Thymus (tissue), 11 donors: ENCODE measurements at regions not wholly inside any gene's neighbourhood (a gene's known extent, or its start where the extent isn't known, plus 50 kb on each side); places are given as distances from the start of the nearest gene placed in this dataset.

Experiments used
- DNase-seq, 9 donors: peaks; one replicate each; pipeline ENCODE4 v3.0.0-alpha.2; 2013; ENCODE audit warnings: low spot score in 9 of 9, low read depth in 6 of 9, missing footprints in 1 of 9
- H3K27ac ChIP-seq, 2 donors: one replicate each; pipeline ENCODE4 v1.5.1; 2013; ENCODE audit warnings: control low read depth in 1 of 2, low read depth in 1 of 2, low read length in 1 of 2, mild to moderate bottlenecking in 1 of 2, moderate library complexity in 1 of 2
- H3K27me3 ChIP-seq, 2 donors: one replicate each; pipeline ENCODE4 v1.5.1; 2013; ENCODE audit warnings: low read length in 1 of 2; ENCODE audit not compliant: control insufficient read depth in 2 of 2, insufficient read depth in 1 of 2
- H3K36me3 ChIP-seq, 2 donors: one replicate each; pipeline ENCODE4 v1.5.1; 2013; ENCODE audit warnings: low read length in 1 of 2, mild to moderate bottlenecking in 1 of 2, moderate library complexity in 1 of 2; ENCODE audit not compliant: control insufficient read depth in 2 of 2, insufficient read depth in 2 of 2
- H3K4me1 ChIP-seq, 2 donors: one replicate each; pipeline ENCODE4 v1.5.1; 2013; ENCODE audit warnings: low read length in 2 of 2; ENCODE audit not compliant: control insufficient read depth in 2 of 2, insufficient read depth in 2 of 2
- H3K4me3 ChIP-seq, 2 donors: one replicate each; pipeline ENCODE4 v1.5.1; 2013; ENCODE audit warnings: low read length in 2 of 2, control low read depth in 1 of 2, mild to moderate bottlenecking in 1 of 2
- H3K9me3 ChIP-seq, 2 donors: one replicate each; pipeline ENCODE4 v1.5.1; 2013; ENCODE audit warnings: low read length in 1 of 2, mild to moderate bottlenecking in 1 of 2; ENCODE audit not compliant: control insufficient read depth in 2 of 2, insufficient read depth in 1 of 2
- WGBS: extraction: QIAGEN DNeasy Blood & Tissue Kit; methylation state at CpG from one replicate; pipeline ENCODE4 v1.1.7; 2013; 5-methylcytosine and 5-hydroxymethylcytosine counted together
- donor health status: healthy.

GRCh38 chr18:34280000-34280399, 55.3 kb upstream of the NOL4 start:
- H3K4me3 ChIP-seq, result no peak overlapping the region
- 92% methylated on average over 1 of the region's 1 CpG for WGBS
- no peaks in the 10 kb centered on the region for H3K27me3 ChIP-seq
- no peaks in the 10 kb centered on the region for H3K36me3 ChIP-seq
- DNase-seq, result no peak
- H3K27ac ChIP-seq, result no peak overlapping the region
- no peaks in the 10 kb centered on the region for H3K9me3 ChIP-seq
- H3K4me1 ChIP-seq, result no peaks in the 10 kb centered on the region

DNA sequence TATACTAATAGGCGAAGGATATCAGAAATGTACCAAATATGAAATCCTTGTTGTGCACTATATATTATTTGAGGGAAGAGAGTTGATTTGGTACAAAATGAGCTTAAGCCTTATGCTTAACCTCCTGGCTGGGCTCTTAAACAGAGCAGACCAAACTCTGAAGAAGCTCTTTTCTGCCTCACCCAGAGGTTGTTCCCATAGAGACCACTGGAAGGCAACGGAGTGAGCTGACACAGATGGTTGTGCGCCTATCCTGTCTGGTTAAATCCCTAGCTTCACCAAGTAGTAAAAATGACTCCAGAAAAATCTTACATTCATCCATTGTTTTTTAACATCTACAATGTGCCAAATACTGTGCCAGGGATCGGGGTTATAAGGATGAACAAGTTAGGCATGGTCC, 55.9 kb upstream of the NOL4 start:
- H3K4me3 ChIP-seq, result no peak overlapping the region
- no peak for DNase-seq
- no peak overlapping the region for H3K27ac ChIP-seq
- no peaks in the 10 kb centered on the region for H3K27me3 ChIP-seq
- no peaks in the 10 kb centered on the region for H3K4me1 ChIP-seq
- no peaks in the 10 kb centered on the region for H3K9me3 ChIP-seq
- H3K36me3 ChIP-seq, result no peaks in the 10 kb centered on the region
- WGBS, result 88% methylated on average over 4 of the region's 4 CpGs

GRCh38 chr18:34281290-34281689, 56.6 kb upstream of the NOL4 start:
- WGBS, result 68% methylated on average over 2 of the region's 2 CpGs
- no peaks in the 10 kb centered on the region for H3K9me3 ChIP-seq
- no peaks in the 10 kb centered on the region for H3K36me3 ChIP-seq
- H3K27me3 ChIP-seq, result no peaks in the 10 kb centered on the region
- no peak overlapping the region for H3K27ac ChIP-seq
- no peaks in the 10 kb centered on the region for H3K4me1 ChIP-seq
- H3K4me3 ChIP-seq, result no peak overlapping the region
- no peak for DNase-seq

GRCh38 chr18:34281722-34282121, 57.0 kb upstream of the NOL4 start:
- no peaks in the 10 kb centered on the region for H3K9me3 ChIP-seq
- H3K27ac ChIP-seq, result no peak overlapping the region
- DNase-seq, result no peak
- no peaks in the 10 kb centered on the region for H3K36me3 ChIP-seq
- no peaks in the 10 kb centered on the region for H3K4me1 ChIP-seq
- 81% methylated on average over 3 of the region's 3 CpGs for WGBS
- no peaks in the 10 kb centered on the region for H3K27me3 ChIP-seq
- no peak overlapping the region for H3K4me3 ChIP-seq

DNA sequence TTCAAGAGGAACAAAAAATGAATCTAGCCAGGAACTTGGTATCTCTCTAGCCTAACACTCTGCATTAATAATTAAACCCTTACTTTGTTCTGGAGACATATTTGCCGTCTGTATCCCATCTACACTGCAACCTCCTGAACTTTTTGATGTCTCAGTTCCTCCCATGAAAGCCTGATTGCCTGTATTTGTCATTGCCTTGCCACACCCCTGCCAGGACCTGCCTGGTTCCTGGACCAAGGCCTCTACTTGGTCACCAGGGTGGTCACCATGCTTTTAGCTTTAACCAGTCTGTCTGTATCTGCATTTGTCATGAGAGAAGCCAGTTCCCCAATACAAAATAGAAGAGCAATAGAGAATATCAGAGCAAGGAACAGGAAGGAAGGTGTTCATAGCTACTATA, 58.8 kb upstream of the NOL4 start:
- 93% methylated on average over 1 of the region's 1 CpG for WGBS
- Histone ChIP-seq H3K27me3 (no peaks in the 10 kb centered on the region), H3K36me3 (no peaks in the 10 kb centered on the region), H3K4me3 (no peak overlapping the region), H3K4me1 (no peaks in the 10 kb centered on the region), H3K9me3 (peaks cover 0 to 5% of the 10 kb centered on the region in 2 donors), H3K27ac (no peak overlapping the region)
- DNase-seq, result no peak

DNA sequence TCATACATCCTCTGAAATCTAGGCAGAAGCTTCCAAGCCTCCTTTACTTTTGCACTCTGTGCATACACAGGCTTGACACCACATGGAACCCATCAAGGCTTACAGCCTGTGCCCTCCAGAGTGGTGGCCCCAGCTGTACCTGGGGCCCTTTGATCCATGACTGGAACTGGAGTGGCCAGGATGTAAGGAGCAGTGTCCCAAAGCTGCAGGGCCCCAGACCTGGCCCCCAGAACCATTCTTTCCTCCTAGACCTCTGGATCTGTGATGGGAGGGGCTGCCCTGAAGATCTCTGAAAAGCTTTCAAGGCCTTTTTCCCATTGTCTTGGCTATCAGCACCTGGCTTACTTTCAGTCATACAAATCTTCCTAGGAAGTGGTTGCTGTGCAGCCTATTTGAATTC, 63.1 kb upstream of the NOL4 start:
- Histone ChIP-seq H3K36me3 (no peaks in the 10 kb centered on the region), H3K4me1 (no peaks in the 10 kb centered on the region), H3K4me3 (no peak overlapping the region), H3K9me3 (peaks cover 0 to 5% of the 10 kb centered on the region in 2 donors), H3K27me3 (no peaks in the 10 kb centered on the region), H3K27ac (no peak overlapping the region)
- no peak for DNase-seq

DNA sequence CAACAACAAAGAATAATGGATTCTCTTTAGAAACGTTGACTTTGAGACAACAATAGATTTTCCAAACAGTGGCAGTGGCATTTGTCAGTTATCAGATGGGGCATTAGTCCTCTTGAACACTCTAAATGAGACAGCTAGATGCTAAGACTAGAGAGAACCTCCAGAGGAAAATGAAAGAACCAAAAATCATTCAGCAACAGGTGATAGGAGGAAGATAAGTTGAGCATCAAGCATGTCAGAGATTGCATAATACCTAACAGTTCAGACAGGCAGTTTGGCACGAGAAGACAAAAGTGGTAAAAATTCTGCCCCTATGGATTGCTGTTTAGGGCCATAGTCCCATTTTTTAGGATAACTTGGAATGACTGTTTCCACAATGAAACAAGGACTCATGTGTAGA, 67.9 kb upstream of the NOL4 start:
- no peak overlapping the region for H3K27ac ChIP-seq
- no peak for DNase-seq
- H3K9me3 ChIP-seq, result peaks cover 0 to under 1% of the 10 kb centered on the region in 2 donors
- WGBS, result 72% methylated on average over 2 of the region's 2 CpGs
- no peak overlapping the region for H3K4me3 ChIP-seq
- no peaks in the 10 kb centered on the region for H3K27me3 ChIP-seq
- no peaks in the 10 kb centered on the region for H3K36me3 ChIP-seq
- no peaks in the 10 kb centered on the region for H3K4me1 ChIP-seq

DNA sequence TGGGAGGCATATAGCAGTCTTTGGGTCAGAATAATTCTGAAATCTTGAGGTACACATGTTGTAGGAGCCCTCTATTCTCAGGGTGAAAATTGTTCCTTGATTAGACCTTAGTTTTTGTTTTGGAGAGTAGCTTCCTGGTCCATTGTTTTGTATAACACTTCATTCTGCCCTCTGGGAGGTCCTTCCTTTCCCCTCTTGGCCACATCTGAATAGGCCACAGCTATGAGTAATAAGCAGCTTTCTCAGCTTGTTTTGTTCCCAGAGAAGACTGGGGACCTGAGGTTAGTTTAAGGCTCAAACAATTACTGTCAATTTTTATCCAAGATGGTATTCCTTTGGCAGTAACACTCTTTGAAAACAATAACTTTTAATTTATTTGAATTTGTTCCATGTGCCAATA, 72.6 kb upstream of the NOL4 start:
- H3K27ac ChIP-seq, result no peak overlapping the region
- no peak overlapping the region for H3K4me3 ChIP-seq
- no peaks in the 10 kb centered on the region for H3K27me3 ChIP-seq
- no peaks in the 10 kb centered on the region for H3K9me3 ChIP-seq
- no peaks in the 10 kb centered on the region for H3K36me3 ChIP-seq
- H3K4me1 ChIP-seq, result no peaks in the 10 kb centered on the region
- DNase-seq, result no peak

- no peak overlapping the region for H3K27ac ChIP-seq
- WGBS, result 81% methylated on average over 3 of the region's 3 CpGs
- no peaks in the 10 kb centered on the region for H3K27me3 ChIP-seq
- H3K9me3 ChIP-seq, result no peaks in the 10 kb centered on the region
- no peak for DNase-seq
- H3K4me3 ChIP-seq, result no peak overlapping the region
- no peaks in the 10 kb centered on the region for H3K4me1 ChIP-seq
- H3K36me3 ChIP-seq, result no peaks in the 10 kb centered on the region
Measured at GRCh38 chr18:34299828-34300227, 75.1 kb upstream of the NOL4 start.

- H3K4me1 ChIP-seq, result no peaks in the 10 kb centered on the region
- 88% methylated on average over 1 of the region's 1 CpG for WGBS
- no peaks in the 10 kb centered on the region for H3K36me3 ChIP-seq
- no peak overlapping the region for H3K27ac ChIP-seq
- DNase-seq, result no peak
- H3K9me3 ChIP-seq, result no peaks in the 10 kb centered on the region
- H3K27me3 ChIP-seq, result no peaks in the 10 kb centered on the region
- no peak overlapping the region for H3K4me3 ChIP-seq
Measured at GRCh38 chr18:34311468-34311867, 86.8 kb upstream of the NOL4 start.
